ENCODE measurements at regions not wholly inside any gene's neighbourhood (a gene's known extent, or its start where the extent isn't known, plus 50 kb on each side); places are given as distances from the start of the nearest gene placed in this dataset.

- no peaks in the 10 kb centered on the region for H3F3A ChIP-seq (ENCODE audit: low read length, unreplicated experiment)
- POLR2A ChIA-PET (ENCODE audit: unreplicated experiment) = no interaction called here
- no peak overlapping the region for H3K9ac ChIP-seq (ENCODE audit: low read length)
- no peak for ATAC-seq
- CTCF ChIA-PET = no interaction called here
- BruUV-seq (replicated peaks) = no TSS peak
- H3K9me2 ChIP-seq (replicated peaks; ENCODE audit: low read length) = no peaks in the 10 kb centered on the region
- H2AFZ ChIP-seq (ENCODE audit: low read length) = no peak overlapping the region
- no peak overlapping the region for H3K4me2 ChIP-seq (ENCODE audit: low read length)
- H4K20me1 ChIP-seq (ENCODE audit: low read length) = no peaks in the 10 kb centered on the region
- H3K9me3 ChIP-seq (ENCODE audit: low read length) = no peaks in the 10 kb centered on the region
- TF ChIP-seq EZH2phosphoT487 (IDR thresholded peaks at IDR 0.05; ENCODE audit: borderline replicate concordance, low read length) (no peak), CTCF (conservative IDR thresholded peaks at IDR 0.05; ENCODE audit: low read depth, low read length) (no peak), EZH2 (IDR thresholded peaks at IDR 0.05; ENCODE audit: low read length, unreplicated experiment) (no peak)
- intact Hi-C loops (cut with micrococcal nuclease) = no loop called here
- H3K79me2 ChIP-seq (ENCODE audit: low read length) = no peaks in the 10 kb centered on the region
- no peak overlapping the region for H3K4me3 ChIP-seq (ENCODE audit: low read length)
- DNase-seq = no peak
- no peaks in the 10 kb centered on the region for H3K36me3 ChIP-seq (ENCODE audit: low read depth, low read length)
- H3K4me1 ChIP-seq (ENCODE audit: insufficient read depth, low read length) = peaks cover 5% of the 10 kb centered on the region
- H3K27me3 ChIP-seq (ENCODE audit: low read length) = no peaks in the 10 kb centered on the region
- no peak overlapping the region for H3K27ac ChIP-seq (ENCODE audit: low read length)
Measured at GRCh38 chr12:92416385-92416812, 270.8 kb upstream of the BTG1 start.

- Histone ChIP-seq H3K4me3 (ENCODE audit: low read length) (no peak overlapping the region), H3K9ac (ENCODE audit: low read length) (no peak overlapping the region), H2AFZ (ENCODE audit: low read length) (no peak overlapping the region), H3K9me3 (ENCODE audit: low read length) (no peaks in the 10 kb centered on the region), H3F3A (ENCODE audit: low read length, unreplicated experiment) (no peaks in the 10 kb centered on the region), H3K27ac (ENCODE audit: low read length) (no peak overlapping the region), H3K4me1 (ENCODE audit: insufficient read depth, low read length) (no peaks in the 10 kb centered on the region), H3K9me2 (replicated peaks; ENCODE audit: low read length) (no peaks in the 10 kb centered on the region), H3K36me3 (ENCODE audit: low read depth, low read length) (no peaks in the 10 kb centered on the region), H4K20me1 (ENCODE audit: low read length) (no peaks in the 10 kb centered on the region), H3K4me2 (ENCODE audit: low read length) (no peak overlapping the region), H3K79me2 (ENCODE audit: low read length) (no peaks in the 10 kb centered on the region), H3K27me3 (ENCODE audit: low read length) (no peaks in the 10 kb centered on the region)
- intact Hi-C loops (cut with micrococcal nuclease) = no loop called here
- ATAC-seq (no peak), DNase-seq (no peak)
- ChIA-PET POLR2A (ENCODE audit: unreplicated experiment) (no interaction called here), CTCF (no interaction called here)
- TF ChIP-seq EZH2 (IDR thresholded peaks at IDR 0.05; ENCODE audit: low read length, unreplicated experiment) = no peak
- TF ChIP-seq EZH2phosphoT487 (IDR thresholded peaks at IDR 0.05; ENCODE audit: borderline replicate concordance, low read length) = no peak
- no TSS peak for BruUV-seq (replicated peaks)
Measured at GRCh38 chr12:92414170-92415070, 268.8 kb upstream of the BTG1 start.

- CTCF ChIA-PET = no interaction called here
- H3K27ac ChIP-seq (ENCODE audit: low read length) = no peak overlapping the region
- no peak overlapping the region for H2AFZ ChIP-seq (ENCODE audit: low read length)
- H3K9ac ChIP-seq (ENCODE audit: low read length) = no peak overlapping the region
- no TSS peak for BruUV-seq (replicated peaks)
- H3K36me3 ChIP-seq (ENCODE audit: low read depth, low read length) = no peaks in the 10 kb centered on the region
- no peaks in the 10 kb centered on the region for H3K27me3 ChIP-seq (ENCODE audit: low read length)
- DNase-seq (no peak), ATAC-seq (no peak)
- no peaks in the 10 kb centered on the region for H4K20me1 ChIP-seq (ENCODE audit: low read length)
- no peak overlapping the region for H3K4me3 ChIP-seq (ENCODE audit: low read length)
- no peak overlapping the region for H3K4me2 ChIP-seq (ENCODE audit: low read length)
- intact Hi-C loops (cut with micrococcal nuclease) = no loop called here
- no peaks in the 10 kb centered on the region for H3K9me2 ChIP-seq (replicated peaks; ENCODE audit: low read length)
- no peaks in the 10 kb centered on the region for H3K79me2 ChIP-seq (ENCODE audit: low read length)
- no peak for TF ChIP-seq EZH2 (IDR thresholded peaks at IDR 0.05; ENCODE audit: low read length, unreplicated experiment)
- TF ChIP-seq EZH2phosphoT487 (IDR thresholded peaks at IDR 0.05; ENCODE audit: borderline replicate concordance, low read length) = no peak
- no peak for TF ChIP-seq CTCF (conservative IDR thresholded peaks at IDR 0.05; ENCODE audit: low read depth, low read length)
- H3F3A ChIP-seq (ENCODE audit: low read length, unreplicated experiment) = no peaks in the 10 kb centered on the region
- POLR2A ChIA-PET (ENCODE audit: unreplicated experiment) = no interaction called here
- H3K9me3 ChIP-seq (ENCODE audit: low read length) = no peaks in the 10 kb centered on the region
- H3K4me1 ChIP-seq (ENCODE audit: insufficient read depth, low read length) = no peaks in the 10 kb centered on the region
Measured at GRCh38 chr12:92413286-92413685, 267.6 kb upstream of the BTG1 start.
